Peyer's patch (tissue), 4 donors: ENCODE measurements at regions not wholly inside any gene's neighbourhood (a gene's known extent, or its start where the extent isn't known, plus 50 kb on each side); places are given as distances from the start of the nearest gene placed in this dataset.

ENCODE experiments used
- CTCF ChIP-seq, 6 experiments: fragments of 450-650 bp in 4 of 6; fragments of 200-600 bp in 2 of 6; sonication (generic) in 1 of 6; IDR thresholded peaks; one replicate each; pipeline ENCODE4 v1.5.1; 2017 to 2019; ENCODE audit warnings: antibody characterized with exemption in 6 of 6, mild to moderate bottlenecking in 3 of 6, moderate library complexity in 1 of 6
- POLR2A ChIP-seq, 2 donors: fragments of 450-650 bp; IDR thresholded peaks; one replicate each; pipeline ENCODE4 v1.5.1; 2017; ENCODE audit warnings: antibody characterized with exemption in 2 of 2, mild to moderate bottlenecking in 2 of 2, moderate library complexity in 2 of 2

DNA sequence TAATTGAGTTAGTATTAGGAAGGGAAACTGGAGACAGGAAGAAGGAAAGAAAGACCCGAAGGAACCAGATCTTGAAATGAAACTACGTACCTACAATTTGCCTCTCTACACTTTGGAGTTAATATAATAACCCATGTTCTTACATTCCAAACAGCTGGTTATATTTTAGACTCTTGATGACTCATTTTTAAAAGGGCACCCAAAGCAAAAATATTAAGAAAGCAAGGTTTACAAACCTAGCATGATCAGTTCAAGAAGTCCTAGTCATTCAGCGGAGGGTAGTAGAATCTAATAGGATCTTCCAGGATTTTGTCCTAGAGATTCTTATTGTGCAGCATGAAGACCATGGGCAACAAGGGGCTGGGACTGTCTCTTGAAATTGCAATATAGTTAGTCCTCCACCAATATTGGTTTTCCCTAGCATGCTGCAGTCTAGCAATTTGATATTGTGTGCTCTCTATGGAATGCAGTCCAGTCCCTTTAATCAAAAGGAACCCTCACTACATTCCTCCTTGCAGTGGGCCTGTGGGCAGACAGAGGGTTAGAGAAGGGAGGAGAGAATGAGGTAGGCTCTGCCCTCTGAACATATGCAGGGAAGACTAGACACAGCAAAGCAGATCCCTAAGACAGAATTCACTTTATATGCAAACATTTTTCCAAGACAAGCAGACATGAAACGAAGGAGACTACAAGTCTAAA is 230.3 kb downstream of the INHBA start:
- TF ChIP-seq CTCF (IDR thresholded peaks at IDR 0.05) (no peak), POLR2A (IDR thresholded peaks at IDR 0.05) (no peak)
